Erythroblast (primary cell): ENCODE measurements at regions not wholly inside any gene's neighbourhood (a gene's known extent, or its start where the extent isn't known, plus 50 kb on each side); places are given as distances from the start of the nearest gene placed in this dataset.

Experiments
- GATA1 ChIP-seq: IDR thresholded peaks from 2 replicates; pipeline ENCODE4 v1.6.1; 2011; ENCODE audit warnings: low read depth, mild to moderate bottlenecking, control low read depth, low read length, moderate library complexity
- POLR2A ChIP-seq: IDR thresholded peaks from 2 replicates; pipeline ENCODE4 v1.6.1; 2011; ENCODE audit warnings: mild to moderate bottlenecking, low read length

- TF ChIP-seq POLR2A (no peak), GATA1 (no peak)
These were observed 172.2 kb upstream of the HAAO start for GRCh38 chr2:42964439-42965083.
